ENCODE measurements at regions not wholly inside any gene's neighbourhood (a gene's known extent, or its start where the extent isn't known, plus 50 kb on each side); places are given as distances from the start of the nearest gene placed in this dataset.

- Histone ChIP-seq H3K27ac (ENCODE audit: extremely low read length, insufficient read depth, low read length) (no peak overlapping the region), H3K36me3 (replicated peaks in 1 of 2; ENCODE audit: control insufficient read depth in 1 of 2, insufficient read depth in 2 of 2, low read length in 2 of 2) (no peaks in the 10 kb centered on the region), H3K27me3 (ENCODE audit: control insufficient read depth in 1 of 2, insufficient read depth in 2 of 2, low read length in 2 of 2) (peaks cover 2 to 47% of the 10 kb centered on the region in 2 experiments; a peak in 3 of 5 replicates), H3K9me3 (ENCODE audit: low read length) (no peaks in the 10 kb centered on the region), H3K9ac (ENCODE audit: insufficient read depth, low read depth, low read length) (no peak overlapping the region), H3K4me3 (replicated peaks in 1 of 3; ENCODE audit: insufficient read depth in 1 of 3, low read depth in 2 of 3, low read length in 3 of 3) (no peak overlapping the region), H2AFZ (ENCODE audit: low read length) (no peak overlapping the region), H4K20me1 (ENCODE audit: insufficient read depth, low read length) (no peaks in the 10 kb centered on the region), H3K4me1 (ENCODE audit: insufficient read depth, low read length) (no peaks in the 10 kb centered on the region), H3K4me2 (ENCODE audit: low read depth, low read length) (no peak overlapping the region), H3K79me2 (ENCODE audit: insufficient read depth, low read length) (no peaks in the 10 kb centered on the region)
- ATAC-seq = no peak
- DNase-seq (ENCODE audit: low spot score) = no peak
- BruUV-seq (replicated peaks) = no TSS peak
- 28% methylated on average over 7 of the region's 7 CpGs for WGBS (ENCODE audit: low lambda C conversion rate)
- TF ChIP-seq ZSCAN30 (CRISPR knock-in tag; IDR thresholded peaks at IDR 0.05) (no peak), RNF2 (conservative IDR thresholded peaks at IDR 0.05; ENCODE audit: low read depth) (no peak), ZNF691 (CRISPR knock-in tag; IDR thresholded peaks at IDR 0.05; ENCODE audit: borderline replicate concordance, low read depth) (no peak), FIP1L1 (IDR thresholded peaks at IDR 0.05; ENCODE audit: borderline replicate concordance, insufficient read depth, low read depth, low read length) (no peak)
- POLR2A ChIA-PET = no interaction called here
- intact Hi-C loops (cut with micrococcal nuclease; ENCODE audit: unreplicated experiment) (no loop called here), in situ Hi-C loops (cut with HindIII; ENCODE audit: extremely low pct_ligation_motif_present, low pct_unique_long_range_greater_than_20kb) (no loop called here)
- CTCF ChIA-PET (ENCODE audit: low intra/inter-chr PET ratio, low total read pairs) = no interaction called here
- no peak for FAIRE-seq
These were observed 96.7 kb upstream of the SIX3 start for GRCh38 chr2:44844651-44845270.

GRCh38 chr2:44848026-44848425 is 93.5 kb upstream of the SIX3 start:
- 67% methylated on average over 1 of the region's 1 CpG for WGBS (ENCODE audit: low lambda C conversion rate)
- no peak for TF ChIP-seq SP5 (CRISPR knock-in tag; IDR thresholded peaks at IDR 0.05; ENCODE audit: borderline replicate concordance, low read depth)
- TF ChIP-seq MIXL1 (CRISPR knock-in tag; IDR thresholded peaks at IDR 0.05) = no peak
- TF ChIP-seq CCAR2 (optimal IDR thresholded peaks at IDR 0.05; ENCODE audit: low read depth, low read length) = no peak
- no peak for TF ChIP-seq POGZ (CRISPR knock-in tag; IDR thresholded peaks at IDR 0.05)
- no peak for TF ChIP-seq CBX2 (IDR thresholded peaks at IDR 0.05; ENCODE audit: low read depth, low read length)
- TF ChIP-seq CBX2 (CRISPR knock-in tag; IDR thresholded peaks at IDR 0.05; ENCODE audit: low read depth) = no peak
- no peak for TF ChIP-seq MYNN (CRISPR knock-in tag; IDR thresholded peaks at IDR 0.05; ENCODE audit: low read depth)
- no peak for TF ChIP-seq ZNF773 (CRISPR knock-in tag; IDR thresholded peaks at IDR 0.05; ENCODE audit: borderline replicate concordance)
- TF ChIP-seq PHF20 (CRISPR knock-in tag; IDR thresholded peaks at IDR 0.05) = no peak
- no peak for TF ChIP-seq ZFP91 (CRISPR knock-in tag; IDR thresholded peaks at IDR 0.05; ENCODE audit: borderline replicate concordance)
- no peak for TF ChIP-seq MTF1 (CRISPR knock-in tag; IDR thresholded peaks at IDR 0.05)
- no peak for TF ChIP-seq ARID3A (IDR thresholded peaks at IDR 0.05; ENCODE audit: low read depth, low read length)
- TF ChIP-seq ZNF33B (CRISPR knock-in tag; IDR thresholded peaks at IDR 0.05) = no peak
- H2AFZ ChIP-seq (ENCODE audit: low read length) = no peak overlapping the region
- no peaks in the 10 kb centered on the region for H4K20me1 ChIP-seq (ENCODE audit: insufficient read depth, low read length)
- ChIA-PET POLR2A (no interaction called here), CTCF (ENCODE audit: low intra/inter-chr PET ratio, low total read pairs) (no interaction called here)
- H3K9ac ChIP-seq (ENCODE audit: insufficient read depth, low read depth, low read length) = no peak overlapping the region
- no peaks in the 10 kb centered on the region for H3K9me3 ChIP-seq (ENCODE audit: low read length)
- no peaks in the 10 kb centered on the region for H3K36me3 ChIP-seq (replicated peaks in 1 of 2; ENCODE audit: control insufficient read depth in 1 of 2, insufficient read depth in 2 of 2, low read length in 2 of 2)
- H3K27ac ChIP-seq (ENCODE audit: extremely low read length, insufficient read depth, low read length) = no peak overlapping the region
- no TSS peak for BruUV-seq (replicated peaks)
- ATAC-seq (no peak), DNase-seq (ENCODE audit: low spot score) (no peak), FAIRE-seq (no peak)
- H3K4me3 ChIP-seq (replicated peaks in 1 of 3; ENCODE audit: insufficient read depth in 1 of 3, low read depth in 2 of 3, low read length in 3 of 3) = no peak overlapping the region
- H3K4me1 ChIP-seq (ENCODE audit: insufficient read depth, low read length) = no peaks in the 10 kb centered on the region
- H3K4me2 ChIP-seq (ENCODE audit: low read depth, low read length) = no peak overlapping the region
- intact Hi-C loops (cut with micrococcal nuclease; ENCODE audit: unreplicated experiment) (no loop called here), in situ Hi-C loops (cut with HindIII; ENCODE audit: extremely low pct_ligation_motif_present, low pct_unique_long_range_greater_than_20kb) (no loop called here)
- no peaks in the 10 kb centered on the region for H3K79me2 ChIP-seq (ENCODE audit: insufficient read depth, low read length)
- peaks cover 2 to 27% of the 10 kb centered on the region in 2 experiments; a peak in 3 of 5 replicates for H3K27me3 ChIP-seq (ENCODE audit: control insufficient read depth in 1 of 2, insufficient read depth in 2 of 2, low read length in 2 of 2)
